ENCODE measurements at regions not wholly inside any gene's neighbourhood (a gene's known extent, or its start where the extent isn't known, plus 50 kb on each side); places are given as distances from the start of the nearest gene placed in this dataset.

DNA sequence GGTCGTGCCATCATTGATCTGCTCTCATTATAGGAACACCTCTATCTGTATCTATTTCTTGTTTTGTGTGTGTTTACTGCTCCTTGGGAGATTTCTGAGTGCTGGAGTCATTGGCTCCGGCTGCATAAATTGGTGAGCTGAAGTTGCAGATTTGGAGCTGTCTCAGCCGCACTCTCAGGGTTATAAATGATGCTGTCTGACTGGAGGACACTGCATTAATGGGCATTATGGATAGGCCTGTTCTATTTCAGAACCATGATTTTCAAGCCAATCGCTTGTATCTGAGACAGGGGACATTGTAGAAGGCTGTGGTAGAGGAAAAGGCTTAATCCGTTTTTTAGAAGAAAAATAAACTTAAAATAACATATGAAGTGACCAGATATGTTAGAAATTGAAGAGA is 126.4 kb upstream of the KIF2B start:
- no peak for TF ChIP-seq CTCF (IDR thresholded peaks at IDR 0.05)
- no peak for TF ChIP-seq POLR2AphosphoS5 (IDR thresholded peaks at IDR 0.05)
- TF ChIP-seq POLR2A (IDR thresholded peaks at IDR 0.05), result no peak

Measured in stomach (tissue), 4 donors.